ENCODE measurements at regions not wholly inside any gene's neighbourhood (a gene's known extent, or its start where the extent isn't known, plus 50 kb on each side); places are given as distances from the start of the nearest gene placed in this dataset.

DNA sequence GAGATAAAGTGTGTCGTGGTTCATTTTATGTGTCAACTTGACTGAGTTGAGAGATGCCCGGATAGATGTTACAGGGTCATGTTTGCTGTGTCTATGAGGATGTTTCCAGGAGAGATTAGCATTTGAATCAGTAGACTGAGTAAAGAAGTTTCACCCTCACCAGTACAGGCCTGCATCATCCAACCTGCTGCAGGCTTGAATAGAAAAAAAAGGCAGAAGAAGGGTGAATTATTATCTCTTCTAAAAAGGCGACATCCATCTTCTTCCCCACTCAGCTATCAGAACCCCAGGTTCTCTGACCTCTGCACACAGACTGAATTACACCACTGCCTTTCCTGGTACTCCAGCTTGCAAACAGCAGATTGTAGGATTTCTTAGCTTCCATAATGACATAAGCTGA lies 1293.7 kb upstream of the FLRT2 start:
- H3K4me1 ChIP-seq (ENCODE audit: low read depth, poor library complexity, severe bottlenecking): no peaks in the 10 kb centered on the region
- no peak overlapping the region for H3K4me2 ChIP-seq
- no peak overlapping the region for H2AFZ ChIP-seq (ENCODE audit: low read depth)
- no peak overlapping the region for H3K9ac ChIP-seq
- no peaks in the 10 kb centered on the region for H3K36me3 ChIP-seq (ENCODE audit: insufficient read depth)
- no peak overlapping the region for H3K27ac ChIP-seq
- H4K20me1 ChIP-seq (ENCODE audit: insufficient read depth): no peaks in the 10 kb centered on the region
- TF ChIP-seq, protein P1, sequence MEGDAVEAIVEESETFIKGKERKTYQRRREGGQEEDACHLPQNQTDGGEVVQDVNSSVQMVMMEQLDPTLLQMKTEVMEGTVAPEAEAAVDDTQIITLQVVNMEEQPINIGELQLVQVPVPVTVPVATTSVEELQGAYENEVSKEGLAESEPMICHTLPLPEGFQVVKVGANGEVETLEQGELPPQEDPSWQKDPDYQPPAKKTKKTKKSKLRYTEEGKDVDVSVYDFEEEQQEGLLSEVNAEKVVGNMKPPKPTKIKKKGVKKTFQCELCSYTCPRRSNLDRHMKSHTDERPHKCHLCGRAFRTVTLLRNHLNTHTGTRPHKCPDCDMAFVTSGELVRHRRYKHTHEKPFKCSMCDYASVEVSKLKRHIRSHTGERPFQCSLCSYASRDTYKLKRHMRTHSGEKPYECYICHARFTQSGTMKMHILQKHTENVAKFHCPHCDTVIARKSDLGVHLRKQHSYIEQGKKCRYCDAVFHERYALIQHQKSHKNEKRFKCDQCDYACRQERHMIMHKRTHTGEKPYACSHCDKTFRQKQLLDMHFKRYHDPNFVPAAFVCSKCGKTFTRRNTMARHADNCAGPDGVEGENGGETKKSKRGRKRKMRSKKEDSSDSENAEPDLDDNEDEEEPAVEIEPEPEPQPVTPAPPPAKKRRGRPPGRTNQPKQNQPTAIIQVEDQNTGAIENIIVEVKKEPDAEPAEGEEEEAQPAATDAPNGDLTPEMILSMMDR (conservative IDR thresholded peaks at IDR 0.05; ENCODE audit: low read depth, low read length): no peak
- no peaks in the 10 kb centered on the region for H3K27me3 ChIP-seq (ENCODE audit: insufficient read depth, low read depth)
- H3K4me3 ChIP-seq (IDR thresholded peaks at IDR 0.05; ENCODE audit: insufficient read depth, low read depth, low read length): no peak overlapping the region
- no peaks in the 10 kb centered on the region for H3K79me2 ChIP-seq (ENCODE audit: insufficient read depth, low read depth)

DNA sequence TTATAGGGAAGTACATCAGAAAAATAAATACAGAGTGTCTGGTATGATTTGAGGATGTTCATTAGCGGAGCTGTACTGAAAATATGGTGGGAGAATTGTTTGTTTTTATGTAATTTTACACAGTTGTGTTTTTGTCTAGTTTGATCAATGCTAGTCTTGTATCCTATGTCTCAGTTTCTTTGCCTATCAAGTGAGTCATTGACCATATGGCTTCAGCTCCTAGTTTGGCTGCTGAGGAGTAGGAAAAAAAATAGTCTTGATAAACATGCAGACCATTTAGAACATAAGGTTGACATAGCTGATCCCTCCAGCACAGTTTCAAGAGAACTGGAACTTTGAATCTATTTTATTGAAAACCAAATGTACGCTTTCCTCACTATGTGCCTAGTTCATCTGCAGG lies 1292.1 kb upstream of the FLRT2 start:
- TF ChIP-seq, protein P1 (conservative IDR thresholded peaks at IDR 0.05; ENCODE audit: low read depth, low read length): no peak
- Histone ChIP-seq H3K4me2 (no peak overlapping the region), H2AFZ (ENCODE audit: low read depth) (no peak overlapping the region), H3K27ac (no peak overlapping the region), H4K20me1 (ENCODE audit: insufficient read depth) (no peaks in the 10 kb centered on the region), H3K36me3 (ENCODE audit: insufficient read depth) (no peaks in the 10 kb centered on the region), H3K9ac (no peak overlapping the region), H3K4me3 (IDR thresholded peaks at IDR 0.05; ENCODE audit: insufficient read depth, low read depth, low read length) (no peak overlapping the region), H3K27me3 (ENCODE audit: insufficient read depth, low read depth) (no peaks in the 10 kb centered on the region), H3K4me1 (ENCODE audit: low read depth, poor library complexity, severe bottlenecking) (no peaks in the 10 kb centered on the region), H3K79me2 (ENCODE audit: insufficient read depth, low read depth) (no peaks in the 10 kb centered on the region)

DNA sequence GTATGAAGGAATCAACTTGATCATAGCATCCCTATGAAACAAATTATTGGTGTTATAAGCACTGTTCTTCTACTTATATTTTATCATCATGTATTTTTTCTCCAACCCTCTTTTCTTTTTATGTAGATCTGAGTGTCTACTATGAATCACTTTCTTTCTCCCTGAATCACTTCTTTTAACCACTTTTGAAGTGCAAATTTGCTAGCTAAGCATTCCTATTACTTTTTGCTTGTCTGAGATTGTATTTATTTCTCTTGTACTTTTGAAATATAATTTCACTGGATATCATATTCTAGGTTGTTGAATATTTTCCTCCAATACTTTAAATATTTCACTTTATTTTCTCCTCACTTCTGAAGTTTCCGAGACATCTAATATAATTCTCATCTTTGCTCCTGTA lies 1282.3 kb upstream of the FLRT2 start:
- Histone ChIP-seq H3K4me3 (IDR thresholded peaks at IDR 0.05; ENCODE audit: insufficient read depth, low read depth, low read length) (no peak overlapping the region), H3K4me2 (no peak overlapping the region), H3K27me3 (ENCODE audit: insufficient read depth, low read depth) (no peaks in the 10 kb centered on the region), H4K20me1 (ENCODE audit: insufficient read depth) (no peaks in the 10 kb centered on the region), H3K4me1 (ENCODE audit: low read depth, poor library complexity, severe bottlenecking) (no peaks in the 10 kb centered on the region), H3K36me3 (ENCODE audit: insufficient read depth) (no peaks in the 10 kb centered on the region), H3K79me2 (ENCODE audit: insufficient read depth, low read depth) (no peaks in the 10 kb centered on the region), H3K27ac (no peak overlapping the region), H3K9ac (no peak overlapping the region), H2AFZ (ENCODE audit: low read depth) (no peak overlapping the region)
- TF ChIP-seq, protein P1 (conservative IDR thresholded peaks at IDR 0.05; ENCODE audit: low read depth, low read length): no peak

DNA sequence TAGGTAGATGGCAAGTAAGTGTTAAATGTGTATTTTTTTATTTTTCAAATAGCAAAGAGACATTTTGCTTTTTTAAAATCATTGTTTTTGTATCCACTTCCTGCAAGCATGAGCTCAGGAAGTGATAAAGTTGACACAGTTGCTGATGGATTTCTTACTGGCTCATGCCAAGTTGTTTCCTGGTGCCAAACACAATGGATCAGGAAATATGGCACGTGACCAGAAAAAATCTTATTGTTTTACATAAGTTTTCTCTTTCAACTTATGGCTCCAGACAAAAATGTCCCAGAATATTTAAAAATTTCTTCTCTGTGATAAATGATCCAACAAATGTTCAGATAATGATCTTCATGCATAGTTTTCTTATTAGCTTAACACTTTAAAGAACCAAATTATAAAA lies 1279.1 kb upstream of the FLRT2 start:
- no peak overlapping the region for H3K9ac ChIP-seq
- TF ChIP-seq, protein P1 (conservative IDR thresholded peaks at IDR 0.05; ENCODE audit: low read depth, low read length): no peak
- no peaks in the 10 kb centered on the region for H3K36me3 ChIP-seq (ENCODE audit: insufficient read depth)
- no peak overlapping the region for H3K4me3 ChIP-seq (IDR thresholded peaks at IDR 0.05; ENCODE audit: insufficient read depth, low read depth, low read length)
- H3K27me3 ChIP-seq (ENCODE audit: insufficient read depth, low read depth): no peaks in the 10 kb centered on the region
- no peak overlapping the region for H3K27ac ChIP-seq
- H4K20me1 ChIP-seq (ENCODE audit: insufficient read depth): no peaks in the 10 kb centered on the region
- no peaks in the 10 kb centered on the region for H3K4me1 ChIP-seq (ENCODE audit: low read depth, poor library complexity, severe bottlenecking)
- no peak overlapping the region for H2AFZ ChIP-seq (ENCODE audit: low read depth)
- no peak overlapping the region for H3K4me2 ChIP-seq
- H3K79me2 ChIP-seq (ENCODE audit: insufficient read depth, low read depth): no peaks in the 10 kb centered on the region
